Inflammatory macrophage treated with lipopolysaccharide for 4 hours (primary cell): ENCODE measurements at regions not wholly inside any gene's neighbourhood (a gene's known extent, or its start where the extent isn't known, plus 50 kb on each side); places are given as distances from the start of the nearest gene placed in this dataset.

Experiments used
- DNase-seq: peaks from one replicate; pipeline ENCODE4 v3.0.0-alpha.2; 2020

DNA sequence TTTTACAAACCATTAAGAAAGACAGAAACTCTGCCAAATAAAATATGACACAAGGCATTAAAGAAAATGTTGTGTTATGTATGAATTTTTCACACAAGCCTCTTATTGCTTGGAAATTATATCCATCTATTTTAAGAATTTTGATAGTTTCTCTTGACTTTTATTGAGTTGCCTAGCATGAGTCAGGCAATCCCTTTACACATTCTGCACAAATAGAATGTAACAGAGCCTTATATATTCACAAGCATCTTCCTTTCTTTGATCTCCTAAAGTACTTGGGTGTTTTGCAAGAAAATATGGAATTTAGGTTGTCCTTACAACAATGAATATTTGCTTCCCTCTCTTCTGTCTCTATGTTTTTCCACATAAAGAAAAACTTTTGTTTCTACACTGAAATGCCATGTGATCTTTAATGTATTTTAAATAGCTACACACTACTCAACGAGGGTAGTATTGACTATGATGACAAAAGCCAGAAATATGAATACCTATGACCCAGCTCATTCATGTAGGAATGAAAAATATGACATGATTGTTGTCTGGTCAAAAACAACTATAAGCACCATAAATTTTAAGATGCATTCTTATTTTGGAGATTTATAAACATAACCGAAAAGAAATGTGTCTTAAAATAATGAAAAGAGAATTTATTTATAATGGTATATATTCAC is 398.8 kb downstream of the GUCY1A2 start:
- no peak for DNase-seq

DNA sequence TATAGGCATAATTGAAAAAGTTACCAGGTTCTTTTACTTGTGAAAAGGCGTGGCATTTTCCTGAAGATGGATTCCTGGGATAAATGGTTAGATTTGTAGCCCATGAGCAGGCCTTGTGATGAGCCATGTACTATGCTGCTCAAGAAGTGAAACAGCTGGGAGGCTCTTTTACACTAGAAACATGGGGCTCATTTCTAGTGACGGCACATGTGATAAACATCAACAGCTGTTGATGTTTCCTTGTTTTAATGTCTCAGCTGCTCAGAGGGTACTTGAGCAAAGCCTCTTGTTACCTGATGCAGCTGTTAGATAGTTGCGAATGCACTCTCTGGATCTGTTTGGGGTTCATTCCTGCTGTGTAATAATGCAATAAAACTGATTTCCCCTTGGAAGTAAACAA is 396.8 kb downstream of the GUCY1A2 start:
- no peak for DNase-seq
